IPS-15b (cell line): ENCODE measurements at regions not wholly inside any gene's neighbourhood (a gene's known extent, or its start where the extent isn't known, plus 50 kb on each side); places are given as distances from the start of the nearest gene placed in this dataset.

Experiments used
- H3K27me3 ChIP-seq: one replicate; pipeline ENCODE4 v1.6.1; 2013; ENCODE audit warnings: low read length; ENCODE audit not compliant: control insufficient read depth, insufficient read depth
- H3K36me3 ChIP-seq: one replicate; pipeline ENCODE4 v1.6.1; 2013; ENCODE audit warnings: low read length; ENCODE audit not compliant: control insufficient read depth, insufficient read depth
- H3K4me1 ChIP-seq: one replicate; pipeline ENCODE4 v1.6.1; 2013; ENCODE audit warnings: mild to moderate bottlenecking, low read length; ENCODE audit not compliant: control insufficient read depth, insufficient read depth
- H3K4me3 ChIP-seq: one replicate; pipeline ENCODE4 v1.5.1; 2013; ENCODE audit warnings: low read depth, low read length
- H3K9ac ChIP-seq: one replicate; pipeline ENCODE4 v1.6.1; 2013; ENCODE audit warnings: low read depth, mild to moderate bottlenecking, low read length
- H3K9me3 ChIP-seq: one replicate; pipeline ENCODE4 v1.6.1; 2013; ENCODE audit warnings: mild to moderate bottlenecking, low read length; ENCODE audit not compliant: control insufficient read depth, insufficient read depth

- no peaks in the 10 kb centered on the region for H3K36me3 ChIP-seq
- no peak overlapping the region for H3K4me3 ChIP-seq
- H3K27me3 ChIP-seq = no peaks in the 10 kb centered on the region
- H3K4me1 ChIP-seq = peaks cover under 1% of the 10 kb centered on the region
- no peaks in the 10 kb centered on the region for H3K9me3 ChIP-seq
- no peak overlapping the region for H3K9ac ChIP-seq
These were observed 145.5 kb downstream of the ETS2 start for GRCh38 chr21:38951095-38951730.

DNA sequence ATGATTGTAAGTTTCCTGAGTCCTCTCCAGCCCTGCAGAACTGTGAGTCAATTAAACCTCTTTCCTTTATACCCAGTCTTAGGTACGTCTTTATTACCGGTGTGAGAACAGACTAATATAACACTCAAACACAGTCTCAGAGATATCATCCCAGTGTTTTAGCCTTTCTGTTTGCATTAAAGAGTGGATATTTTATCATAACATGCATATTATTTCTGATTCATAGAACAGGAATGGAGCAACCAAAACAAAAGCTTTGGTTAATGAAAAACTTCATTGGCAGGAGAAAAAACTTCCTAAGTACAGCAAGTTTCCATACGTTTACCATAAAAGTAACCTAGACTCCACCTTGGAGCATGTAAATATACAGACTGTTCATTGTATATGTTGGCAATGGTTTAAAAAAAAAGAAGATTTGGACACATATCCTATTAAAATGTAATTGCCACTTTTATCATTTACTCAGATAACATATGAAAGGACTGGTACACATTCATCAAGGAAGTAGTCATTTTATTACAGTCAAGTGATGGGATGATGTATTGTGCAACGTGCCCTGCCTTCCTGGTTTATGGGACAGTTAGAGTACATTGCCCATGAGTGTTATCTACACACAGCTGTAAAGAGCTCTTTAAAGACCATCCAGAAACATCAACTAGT, 144.8 kb downstream of the ETS2 start:
- H3K4me3 ChIP-seq = no peak overlapping the region
- no peaks in the 10 kb centered on the region for H3K27me3 ChIP-seq
- H3K36me3 ChIP-seq = no peaks in the 10 kb centered on the region
- H3K9me3 ChIP-seq = no peaks in the 10 kb centered on the region
- H3K9ac ChIP-seq = no peak overlapping the region
- H3K4me1 ChIP-seq = peaks cover 3% of the 10 kb centered on the region

- H3K9me3 ChIP-seq = no peaks in the 10 kb centered on the region
- peaks cover 3% of the 10 kb centered on the region for H3K4me1 ChIP-seq
- no peaks in the 10 kb centered on the region for H3K27me3 ChIP-seq
- H3K36me3 ChIP-seq = no peaks in the 10 kb centered on the region
- no peak overlapping the region for H3K9ac ChIP-seq
- no peak overlapping the region for H3K4me3 ChIP-seq
These were observed 143.3 kb downstream of the ETS2 start for GRCh38 chr21:38949070-38949380.

GRCh38 chr21:38948377-38949069, 142.8 kb downstream of the ETS2 start:
- Histone ChIP-seq H3K9ac (no peak overlapping the region), H3K36me3 (no peaks in the 10 kb centered on the region), H3K9me3 (no peaks in the 10 kb centered on the region), H3K27me3 (no peaks in the 10 kb centered on the region), H3K4me3 (no peak overlapping the region), H3K4me1 (peaks cover 3% of the 10 kb centered on the region)

DNA sequence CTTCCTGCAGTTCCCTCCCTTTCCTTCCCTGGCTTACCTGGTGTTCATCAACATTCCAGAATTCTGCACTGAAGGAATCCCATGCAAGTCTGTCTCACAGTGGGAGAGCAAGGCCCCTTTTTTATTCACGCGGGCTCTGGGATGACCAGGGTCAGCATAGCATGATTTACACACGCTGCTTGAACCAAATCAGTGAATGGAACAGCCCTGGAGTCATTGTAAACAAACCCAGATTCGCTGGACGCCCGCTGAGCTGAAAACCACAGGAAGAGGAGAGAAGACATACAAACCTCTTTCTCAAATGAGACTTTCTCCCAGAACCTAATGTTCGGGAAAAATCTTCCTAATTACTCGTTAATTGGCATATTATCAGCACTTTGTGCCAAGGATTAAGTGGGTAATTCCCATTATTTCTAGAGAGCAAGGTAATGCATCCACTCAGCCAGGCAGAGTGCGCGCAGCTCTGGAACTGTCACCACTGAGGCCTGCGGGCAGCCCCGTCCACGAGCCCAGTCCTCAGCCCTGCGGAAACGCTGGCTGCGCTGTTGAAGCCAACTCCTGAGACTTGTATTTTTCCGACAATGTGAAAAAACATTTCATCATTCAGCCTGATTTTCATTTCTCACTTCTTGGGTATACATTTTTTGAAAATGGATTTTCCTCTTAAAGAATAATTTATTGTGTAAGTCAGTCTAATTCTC, 140.0 kb downstream of the ETS2 start:
- Histone ChIP-seq H3K9ac (no peak overlapping the region), H3K4me3 (no peak overlapping the region), H3K9me3 (no peaks in the 10 kb centered on the region), H3K36me3 (no peaks in the 10 kb centered on the region), H3K4me1 (peaks cover 3% of the 10 kb centered on the region), H3K27me3 (no peaks in the 10 kb centered on the region)

- H3K4me1 ChIP-seq = peaks cover 3% of the 10 kb centered on the region
- no peaks in the 10 kb centered on the region for H3K36me3 ChIP-seq
- H3K9ac ChIP-seq = no peak overlapping the region
- no peaks in the 10 kb centered on the region for H3K9me3 ChIP-seq
- H3K27me3 ChIP-seq = no peaks in the 10 kb centered on the region
- H3K4me3 ChIP-seq = no peak overlapping the region
These were observed 139.2 kb downstream of the ETS2 start for GRCh38 chr21:38944903-38945302.

- H3K36me3 ChIP-seq = no peaks in the 10 kb centered on the region
- no peak overlapping the region for H3K4me3 ChIP-seq
- no peak overlapping the region for H3K9ac ChIP-seq
- H3K9me3 ChIP-seq = no peaks in the 10 kb centered on the region
- no peaks in the 10 kb centered on the region for H3K27me3 ChIP-seq
- H3K4me1 ChIP-seq = peaks cover 3% of the 10 kb centered on the region
These were observed 138.7 kb downstream of the ETS2 start for GRCh38 chr21:38944402-38944801.

DNA sequence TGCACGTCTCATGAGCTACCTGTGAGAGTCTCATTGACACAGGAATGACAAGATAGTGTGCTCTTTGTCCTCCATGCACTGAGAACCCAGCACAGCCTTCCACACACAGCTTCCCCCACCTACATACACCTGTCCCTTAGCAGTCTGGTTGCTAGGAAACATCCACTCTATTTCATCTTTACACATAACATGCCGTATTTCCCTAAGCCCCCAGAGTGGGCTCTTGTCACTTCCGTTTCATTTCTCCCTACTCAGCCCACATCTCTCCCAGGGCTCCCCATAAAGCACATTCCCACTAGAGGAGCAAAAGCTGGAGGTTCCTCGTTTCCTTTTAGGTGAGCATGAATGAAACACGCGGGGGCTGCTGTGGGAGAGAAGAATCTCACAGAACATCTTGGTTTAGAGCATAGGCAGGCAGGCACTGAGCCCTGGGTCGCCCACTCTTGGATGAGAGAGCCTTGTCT, 137.1 kb downstream of the ETS2 start:
- H3K9ac ChIP-seq = no peak overlapping the region
- no peaks in the 10 kb centered on the region for H3K27me3 ChIP-seq
- H3K4me3 ChIP-seq = no peak overlapping the region
- peaks cover 3% of the 10 kb centered on the region for H3K4me1 ChIP-seq
- no peaks in the 10 kb centered on the region for H3K9me3 ChIP-seq
- no peaks in the 10 kb centered on the region for H3K36me3 ChIP-seq

DNA sequence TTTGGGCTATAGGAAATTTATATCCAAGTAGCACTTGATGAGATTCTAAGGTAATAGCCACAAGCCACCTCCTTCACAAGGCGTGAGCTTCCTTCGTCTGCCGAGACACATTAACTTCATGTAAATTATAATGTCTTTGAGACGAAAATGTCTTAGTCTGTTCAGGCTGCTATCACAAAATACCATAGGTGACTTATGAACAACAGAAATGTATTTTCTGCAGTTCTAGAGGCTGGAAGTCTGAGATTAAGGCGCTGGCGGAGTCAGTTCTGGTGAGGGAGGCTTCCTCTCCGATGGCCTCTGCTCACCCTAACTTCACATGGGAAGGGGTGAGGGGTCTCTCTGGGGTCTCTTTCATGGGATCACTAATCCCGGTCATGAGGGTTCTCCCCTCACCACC, 133.0 kb downstream of the ETS2 start:
- no peaks in the 10 kb centered on the region for H3K4me1 ChIP-seq
- H3K36me3 ChIP-seq = no peaks in the 10 kb centered on the region
- H3K4me3 ChIP-seq = no peak overlapping the region
- H3K9ac ChIP-seq = no peak overlapping the region
- no peaks in the 10 kb centered on the region for H3K27me3 ChIP-seq
- no peaks in the 10 kb centered on the region for H3K9me3 ChIP-seq

GRCh38 chr21:38938343-38938742, 132.6 kb downstream of the ETS2 start:
- no peak overlapping the region for H3K4me3 ChIP-seq
- H3K9me3 ChIP-seq = no peaks in the 10 kb centered on the region
- no peaks in the 10 kb centered on the region for H3K27me3 ChIP-seq
- no peak overlapping the region for H3K9ac ChIP-seq
- H3K4me1 ChIP-seq = no peaks in the 10 kb centered on the region
- no peaks in the 10 kb centered on the region for H3K36me3 ChIP-seq

DNA sequence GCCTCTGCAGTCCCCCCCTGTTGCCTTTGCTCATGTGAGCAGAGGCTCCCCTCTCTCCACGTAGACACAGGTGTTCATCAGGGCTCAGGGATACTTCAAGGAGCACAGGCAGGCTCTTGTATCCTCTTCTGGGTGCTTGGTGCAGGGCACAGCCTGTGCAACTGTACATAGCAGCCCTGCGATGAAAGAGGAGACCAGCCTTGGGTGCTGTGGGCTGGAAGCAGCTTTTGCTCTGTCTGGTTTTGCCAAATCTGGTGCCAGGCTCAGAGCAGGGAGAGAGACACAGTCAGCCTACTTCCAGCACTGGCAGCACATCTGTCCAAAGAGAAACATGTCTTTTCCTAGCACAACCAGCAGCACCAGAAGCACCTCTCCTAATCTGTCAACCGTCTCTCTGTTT, 132.1 kb downstream of the ETS2 start:
- Histone ChIP-seq H3K4me1 (no peaks in the 10 kb centered on the region), H3K9me3 (no peaks in the 10 kb centered on the region), H3K27me3 (no peaks in the 10 kb centered on the region), H3K36me3 (no peaks in the 10 kb centered on the region), H3K9ac (no peak overlapping the region), H3K4me3 (no peak overlapping the region)
